IMR-90 (cell line): ENCODE measurements at regions not wholly inside any gene's neighbourhood (a gene's known extent, or its start where the extent isn't known, plus 50 kb on each side); places are given as distances from the start of the nearest gene placed in this dataset.

Experiments
- POLR2A ChIP-seq: IDR thresholded peaks from 2 replicates; pipeline ENCODE4 v1.6.1; 2012; ENCODE audit warnings: mild to moderate bottlenecking, low read depth, low read length
- RFX5 ChIP-seq: IDR thresholded peaks from 2 replicates; pipeline ENCODE4 v1.8.0; 2012; ENCODE audit warnings: low read depth, mild to moderate bottlenecking, low read length, moderate library complexity
- TF ChIP-seq, protein P1 (sequence below): fragments of 150-350 bp; IDR thresholded peaks from 2 replicates; pipeline ENCODE4 v1.6.1; 2016; ENCODE audit warnings: low read depth, mild to moderate bottlenecking, low read length, moderate library complexity, borderline replicate concordance
- TF ChIP-seq, protein P2 (sequence below): conservative IDR thresholded peaks from 2 replicates; pipeline ENCODE4 v1.5.1; 2012; ENCODE audit warnings: mild to moderate bottlenecking, low read depth, low read length, improper control_type of control experiment

DNA sequence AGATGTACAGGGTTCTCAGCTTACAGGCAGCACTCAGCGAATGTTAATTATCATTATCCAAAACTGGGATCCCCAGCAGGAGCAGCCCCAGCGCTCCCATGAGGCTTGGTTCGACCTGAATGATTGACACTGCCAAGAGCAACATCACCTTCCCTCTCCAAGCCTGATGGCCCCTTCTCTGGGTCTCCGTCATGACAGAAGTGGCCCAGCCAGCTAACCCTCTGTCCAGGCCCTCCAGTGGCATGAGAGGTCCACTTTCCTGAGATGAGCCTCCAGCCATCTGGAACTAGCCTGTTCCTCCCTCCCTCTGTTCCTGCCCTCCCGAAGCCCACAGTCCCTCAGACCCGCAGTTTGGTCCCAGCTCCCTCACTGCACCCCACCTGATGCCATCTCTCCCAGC lies 97.0 kb upstream of the RAB6C start:
- TF ChIP-seq, protein P1, sequence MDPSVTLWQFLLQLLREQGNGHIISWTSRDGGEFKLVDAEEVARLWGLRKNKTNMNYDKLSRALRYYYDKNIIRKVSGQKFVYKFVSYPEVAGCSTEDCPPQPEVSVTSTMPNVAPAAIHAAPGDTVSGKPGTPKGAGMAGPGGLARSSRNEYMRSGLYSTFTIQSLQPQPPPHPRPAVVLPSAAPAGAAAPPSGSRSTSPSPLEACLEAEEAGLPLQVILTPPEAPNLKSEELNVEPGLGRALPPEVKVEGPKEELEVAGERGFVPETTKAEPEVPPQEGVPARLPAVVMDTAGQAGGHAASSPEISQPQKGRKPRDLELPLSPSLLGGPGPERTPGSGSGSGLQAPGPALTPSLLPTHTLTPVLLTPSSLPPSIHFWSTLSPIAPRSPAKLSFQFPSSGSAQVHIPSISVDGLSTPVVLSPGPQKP: no peak
- TF ChIP-seq, protein P2, sequence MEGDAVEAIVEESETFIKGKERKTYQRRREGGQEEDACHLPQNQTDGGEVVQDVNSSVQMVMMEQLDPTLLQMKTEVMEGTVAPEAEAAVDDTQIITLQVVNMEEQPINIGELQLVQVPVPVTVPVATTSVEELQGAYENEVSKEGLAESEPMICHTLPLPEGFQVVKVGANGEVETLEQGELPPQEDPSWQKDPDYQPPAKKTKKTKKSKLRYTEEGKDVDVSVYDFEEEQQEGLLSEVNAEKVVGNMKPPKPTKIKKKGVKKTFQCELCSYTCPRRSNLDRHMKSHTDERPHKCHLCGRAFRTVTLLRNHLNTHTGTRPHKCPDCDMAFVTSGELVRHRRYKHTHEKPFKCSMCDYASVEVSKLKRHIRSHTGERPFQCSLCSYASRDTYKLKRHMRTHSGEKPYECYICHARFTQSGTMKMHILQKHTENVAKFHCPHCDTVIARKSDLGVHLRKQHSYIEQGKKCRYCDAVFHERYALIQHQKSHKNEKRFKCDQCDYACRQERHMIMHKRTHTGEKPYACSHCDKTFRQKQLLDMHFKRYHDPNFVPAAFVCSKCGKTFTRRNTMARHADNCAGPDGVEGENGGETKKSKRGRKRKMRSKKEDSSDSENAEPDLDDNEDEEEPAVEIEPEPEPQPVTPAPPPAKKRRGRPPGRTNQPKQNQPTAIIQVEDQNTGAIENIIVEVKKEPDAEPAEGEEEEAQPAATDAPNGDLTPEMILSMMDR: no peak
- no peak for TF ChIP-seq POLR2A
- no peak for TF ChIP-seq RFX5
